Astrocyte (in vitro differentiated cells and primary cell): ENCODE measurements at regions not wholly inside any gene's neighbourhood (a gene's known extent, or its start where the extent isn't known, plus 50 kb on each side); places are given as distances from the start of the nearest gene placed in this dataset.

ENCODE experiments used
- EZH2 ChIP-seq: IDR thresholded peaks from 2 replicates; pipeline ENCODE4 v1.6.1; 2012; ENCODE audit warnings: mild to moderate bottlenecking, low read length, inconsistent platforms; ENCODE audit not compliant: insufficient read depth
- TF ChIP-seq, protein P1 (sequence below): IDR thresholded peaks from 2 replicates; pipeline ENCODE4 v1.5.1; 2011; ENCODE audit warnings: low read depth, mild to moderate bottlenecking, inconsistent platforms, low read length, moderate library complexity; ENCODE audit not compliant: insufficient read depth

DNA sequence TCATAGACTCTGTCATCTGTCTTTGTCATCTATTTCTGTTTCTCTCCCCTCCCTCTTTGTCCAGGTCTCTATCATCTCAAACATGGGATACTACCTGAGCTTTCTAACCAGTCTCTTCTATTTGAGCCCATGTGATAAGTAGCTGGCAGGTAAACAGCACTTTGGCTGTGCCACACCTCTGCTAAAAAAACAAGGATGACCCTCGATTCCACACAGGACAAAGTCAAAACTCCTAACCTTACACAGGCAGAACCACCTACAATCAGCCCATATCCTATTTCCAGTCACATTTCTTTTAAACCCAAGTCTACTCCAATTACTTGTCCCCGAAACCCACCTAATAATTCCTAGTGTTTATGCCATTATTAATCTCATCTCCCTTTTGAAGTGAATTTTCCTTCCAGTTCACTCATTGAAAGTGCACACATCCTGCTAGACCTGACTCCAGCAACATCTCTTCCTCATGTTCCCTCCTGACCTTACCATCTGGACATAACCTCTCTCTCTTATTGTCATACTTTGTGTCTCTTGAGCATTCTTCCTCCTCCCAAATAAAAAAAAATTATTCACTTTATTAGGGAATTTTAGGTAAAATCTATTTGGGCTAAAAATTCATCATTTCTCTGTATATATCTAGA, 256.1 kb upstream of the ONECUT1 start:
- TF ChIP-seq, protein P1, sequence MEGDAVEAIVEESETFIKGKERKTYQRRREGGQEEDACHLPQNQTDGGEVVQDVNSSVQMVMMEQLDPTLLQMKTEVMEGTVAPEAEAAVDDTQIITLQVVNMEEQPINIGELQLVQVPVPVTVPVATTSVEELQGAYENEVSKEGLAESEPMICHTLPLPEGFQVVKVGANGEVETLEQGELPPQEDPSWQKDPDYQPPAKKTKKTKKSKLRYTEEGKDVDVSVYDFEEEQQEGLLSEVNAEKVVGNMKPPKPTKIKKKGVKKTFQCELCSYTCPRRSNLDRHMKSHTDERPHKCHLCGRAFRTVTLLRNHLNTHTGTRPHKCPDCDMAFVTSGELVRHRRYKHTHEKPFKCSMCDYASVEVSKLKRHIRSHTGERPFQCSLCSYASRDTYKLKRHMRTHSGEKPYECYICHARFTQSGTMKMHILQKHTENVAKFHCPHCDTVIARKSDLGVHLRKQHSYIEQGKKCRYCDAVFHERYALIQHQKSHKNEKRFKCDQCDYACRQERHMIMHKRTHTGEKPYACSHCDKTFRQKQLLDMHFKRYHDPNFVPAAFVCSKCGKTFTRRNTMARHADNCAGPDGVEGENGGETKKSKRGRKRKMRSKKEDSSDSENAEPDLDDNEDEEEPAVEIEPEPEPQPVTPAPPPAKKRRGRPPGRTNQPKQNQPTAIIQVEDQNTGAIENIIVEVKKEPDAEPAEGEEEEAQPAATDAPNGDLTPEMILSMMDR, result no peak
- TF ChIP-seq EZH2, result no peak
